GM13977 (cell line): ENCODE measurements at regions not wholly inside any gene's neighbourhood (a gene's known extent, or its start where the extent isn't known, plus 50 kb on each side); places are given as distances from the start of the nearest gene placed in this dataset.

Experiments used
- DNase-seq: peaks from one replicate; pipeline ENCODE4 v3.0.0; 2012; ENCODE audit warnings: low spot score
- in situ Hi-C: fragments of 300-500 bp; cut with MboI; formaldehyde crosslinking; loops from one replicate; pipeline ENCODE4 v1.12.0; 2022; ENCODE audit warnings: low sequenced_read_pairs, low pct_unique_long_range_greater_than_20kb, mixed read lengths, inconsistent platforms; ENCODE audit not compliant: unreplicated experiment
- TF ChIP-seq, protein P1 (sequence below): IDR thresholded peaks from 2 replicates; pipeline ENCODE4 v1.5.1; 2012; ENCODE audit warnings: mild to moderate bottlenecking, control low read depth; ENCODE audit not compliant: insufficient read depth; ENCODE audit errors: extremely low read depth, missing control alignments

DNA sequence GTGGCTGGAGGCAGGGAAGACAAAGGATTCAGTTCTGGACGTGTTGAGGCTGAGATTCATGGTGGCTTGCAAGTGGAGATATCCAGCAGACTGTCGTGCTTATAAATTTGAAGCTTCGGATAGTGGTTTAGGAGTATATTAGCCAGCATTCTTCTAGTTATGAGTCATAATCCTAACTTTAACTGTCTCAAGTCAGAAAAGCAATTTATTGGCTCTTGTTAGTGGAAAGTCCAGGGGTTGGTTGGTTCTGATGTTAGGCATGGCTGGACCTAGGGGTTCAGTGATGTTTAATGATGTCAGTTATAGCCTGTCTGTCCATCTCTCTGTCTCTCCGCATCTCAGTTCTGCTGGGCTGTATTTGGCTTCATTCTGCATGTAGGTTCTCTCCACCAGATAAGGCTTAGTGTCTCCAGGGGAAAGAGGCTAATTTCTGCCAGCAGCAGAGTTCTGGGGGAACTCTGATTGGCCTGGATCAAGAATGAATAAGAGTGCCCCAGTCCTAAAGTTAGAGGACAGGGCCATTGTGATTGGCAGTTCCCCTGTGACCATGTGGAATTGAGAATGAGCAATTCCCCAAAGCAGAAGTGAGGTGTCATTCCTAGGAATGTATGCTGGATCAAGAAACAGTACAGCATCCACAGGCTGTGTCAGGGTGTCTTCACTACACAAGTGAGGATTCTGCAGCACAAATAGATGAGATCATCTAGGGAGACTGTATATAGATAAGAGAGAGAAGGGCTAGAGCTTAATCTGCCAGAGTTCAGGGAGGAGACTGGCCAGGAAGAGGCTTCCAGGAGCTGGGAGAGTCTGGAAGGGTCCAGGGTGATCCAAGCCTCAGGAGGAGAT, 72.9 kb upstream of the SHB start:
- in situ Hi-C loops = no loop called here
- TF ChIP-seq, protein P1, sequence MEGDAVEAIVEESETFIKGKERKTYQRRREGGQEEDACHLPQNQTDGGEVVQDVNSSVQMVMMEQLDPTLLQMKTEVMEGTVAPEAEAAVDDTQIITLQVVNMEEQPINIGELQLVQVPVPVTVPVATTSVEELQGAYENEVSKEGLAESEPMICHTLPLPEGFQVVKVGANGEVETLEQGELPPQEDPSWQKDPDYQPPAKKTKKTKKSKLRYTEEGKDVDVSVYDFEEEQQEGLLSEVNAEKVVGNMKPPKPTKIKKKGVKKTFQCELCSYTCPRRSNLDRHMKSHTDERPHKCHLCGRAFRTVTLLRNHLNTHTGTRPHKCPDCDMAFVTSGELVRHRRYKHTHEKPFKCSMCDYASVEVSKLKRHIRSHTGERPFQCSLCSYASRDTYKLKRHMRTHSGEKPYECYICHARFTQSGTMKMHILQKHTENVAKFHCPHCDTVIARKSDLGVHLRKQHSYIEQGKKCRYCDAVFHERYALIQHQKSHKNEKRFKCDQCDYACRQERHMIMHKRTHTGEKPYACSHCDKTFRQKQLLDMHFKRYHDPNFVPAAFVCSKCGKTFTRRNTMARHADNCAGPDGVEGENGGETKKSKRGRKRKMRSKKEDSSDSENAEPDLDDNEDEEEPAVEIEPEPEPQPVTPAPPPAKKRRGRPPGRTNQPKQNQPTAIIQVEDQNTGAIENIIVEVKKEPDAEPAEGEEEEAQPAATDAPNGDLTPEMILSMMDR = no peak
- no peak for DNase-seq

DNA sequence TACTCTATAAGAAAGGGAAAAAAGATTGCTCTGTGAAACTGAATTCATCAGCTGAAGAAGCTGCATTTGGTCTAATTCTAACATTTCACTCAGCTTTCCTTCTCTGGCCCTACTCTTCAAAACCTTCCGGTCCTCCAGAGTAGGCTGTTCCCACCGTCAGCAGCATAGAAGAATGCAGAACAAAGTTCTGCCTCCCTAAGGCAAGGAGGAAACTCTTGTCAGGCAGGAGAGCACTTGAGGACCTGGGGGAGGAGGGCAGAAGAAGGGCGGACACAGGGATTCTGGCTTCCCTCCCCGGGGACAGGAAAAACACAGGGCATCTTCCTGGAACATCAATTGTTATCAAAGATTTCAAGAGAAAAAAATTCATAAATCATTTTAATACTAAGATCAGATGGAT, 69.2 kb upstream of the SHB start:
- no peak for DNase-seq
- TF ChIP-seq, protein P1 = no peak
- in situ Hi-C loops = no loop called here

DNA sequence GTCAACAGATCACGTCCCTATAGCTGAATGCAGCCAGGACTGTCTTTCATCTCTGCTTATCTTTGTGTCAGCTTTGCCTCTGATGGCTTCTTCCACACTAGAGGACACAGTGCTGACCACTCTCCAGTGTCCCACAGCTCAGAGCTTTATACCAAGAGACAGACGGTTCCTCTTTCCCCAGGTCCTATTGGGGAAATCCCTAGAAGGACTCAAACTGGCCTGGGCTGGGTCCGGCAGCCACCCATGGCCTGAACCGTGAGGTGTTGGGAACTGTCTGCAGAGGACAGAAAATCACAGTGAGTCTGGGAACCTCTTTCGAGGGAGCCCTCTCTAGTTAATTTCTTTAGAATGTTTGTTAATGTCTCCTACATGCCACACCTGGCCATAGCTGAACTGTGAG, 68.3 kb upstream of the SHB start:
- in situ Hi-C loops = no loop called here
- DNase-seq = no peak
- TF ChIP-seq, protein P1 = no peak

DNA sequence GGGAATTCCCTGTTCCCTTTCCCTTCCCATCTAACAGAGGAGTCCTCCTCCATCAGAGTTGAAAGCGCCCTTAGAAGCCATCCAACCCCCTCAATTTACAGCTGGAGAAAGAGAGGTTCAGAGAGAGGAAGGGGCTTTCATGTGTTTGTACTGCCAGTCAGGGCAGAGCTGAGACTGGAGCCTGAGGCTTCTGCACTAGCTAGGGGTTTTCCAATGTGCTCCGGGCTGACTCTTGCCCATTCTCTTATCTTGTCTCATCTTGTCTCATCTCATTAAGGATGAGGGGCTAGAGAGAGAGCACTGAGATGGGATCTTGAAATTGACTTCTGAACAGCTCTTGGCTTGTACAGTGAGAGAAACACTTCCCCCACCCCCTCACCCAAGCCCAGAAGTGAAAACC, 67.4 kb upstream of the SHB start:
- in situ Hi-C loops = no loop called here
- no peak for DNase-seq
- TF ChIP-seq, protein P1 = no peak

DNA sequence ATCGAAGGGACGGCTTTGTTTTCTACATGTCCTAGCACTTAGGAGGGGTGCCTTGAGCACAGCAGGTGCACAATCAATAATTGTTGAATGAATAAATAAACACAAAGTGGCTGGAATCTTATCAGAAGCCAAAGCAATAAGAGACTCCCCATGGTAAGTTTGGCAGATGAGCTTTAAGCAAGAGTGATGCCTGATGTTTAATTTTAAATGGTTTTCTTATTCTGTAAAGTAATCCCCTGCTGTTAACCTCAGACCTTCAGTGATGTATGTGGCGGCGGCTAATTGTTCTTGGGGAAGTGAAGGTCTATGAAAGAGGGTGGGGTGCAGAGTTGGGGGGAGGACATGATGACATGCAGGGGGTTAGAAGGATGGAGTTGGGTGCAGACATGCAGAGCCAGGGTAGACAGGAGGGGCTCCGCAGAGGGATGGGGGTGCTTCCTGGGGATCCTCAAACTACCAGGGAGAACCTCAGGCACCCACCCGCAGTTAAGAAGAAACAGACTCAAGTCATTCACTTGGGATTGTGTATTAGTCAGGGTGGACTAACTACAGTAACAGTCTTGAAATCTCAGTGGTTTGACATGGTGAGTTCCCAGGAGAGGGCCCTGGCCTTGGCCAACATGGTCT, 65.7 kb upstream of the SHB start:
- in situ Hi-C loops = no loop called here
- DNase-seq = no peak
- TF ChIP-seq, protein P1 = no peak

DNA sequence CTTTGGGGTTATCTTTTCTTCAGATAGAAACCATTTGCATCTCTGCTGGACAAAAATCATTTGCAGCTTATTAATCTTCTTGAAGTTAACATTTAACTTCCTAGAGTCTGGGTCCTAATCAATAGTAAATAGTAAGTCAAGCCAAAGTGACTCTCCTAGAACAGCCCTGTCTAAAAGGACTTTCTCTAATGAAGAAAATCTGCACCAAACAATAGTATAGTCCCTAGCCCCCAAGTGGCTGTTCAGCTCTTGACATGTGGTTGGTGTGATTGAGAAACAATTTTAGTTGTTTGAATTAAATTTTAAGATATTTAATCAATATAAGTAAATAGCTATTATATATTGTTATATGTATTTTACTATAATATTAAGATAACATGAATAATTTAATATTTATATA, 64.6 kb upstream of the SHB start:
- no peak for DNase-seq
- in situ Hi-C loops = no loop called here
- TF ChIP-seq, protein P1 = no peak
